Superior temporal gyrus (tissue), 1 donor: ENCODE measurements at regions not wholly inside any gene's neighbourhood (a gene's known extent, or its start where the extent isn't known, plus 50 kb on each side); places are given as distances from the start of the nearest gene placed in this dataset.
A peak's percentile ranks its signal among the peaks of the same experiment; 100 is the strongest.

Experiments
- DNase-seq: peaks from one replicate; pipeline ENCODE4 v3.0.0-alpha.2; 2016; ENCODE audit errors: extremely low spot score

DNA sequence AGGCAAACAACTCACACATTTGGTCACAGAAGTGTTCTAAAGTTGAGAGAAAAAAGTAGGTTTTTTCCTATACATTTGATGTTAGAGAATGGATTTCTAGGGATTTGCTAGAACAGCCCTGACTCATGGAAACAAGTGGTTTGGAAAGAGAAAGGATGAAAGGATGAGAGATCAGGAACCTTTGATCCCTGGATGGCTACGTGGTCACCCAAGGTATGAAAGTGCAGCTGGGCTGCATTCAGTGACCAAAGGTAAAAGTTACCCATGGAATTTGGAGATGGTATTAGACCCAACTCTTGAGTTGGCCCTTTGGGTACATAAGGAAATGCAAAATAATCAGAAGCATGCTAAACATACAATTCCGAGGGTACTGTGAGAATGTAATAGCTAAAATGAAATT is 61.3 kb upstream of the SPIN1 start:
- DNase-seq: no peak

DNA sequence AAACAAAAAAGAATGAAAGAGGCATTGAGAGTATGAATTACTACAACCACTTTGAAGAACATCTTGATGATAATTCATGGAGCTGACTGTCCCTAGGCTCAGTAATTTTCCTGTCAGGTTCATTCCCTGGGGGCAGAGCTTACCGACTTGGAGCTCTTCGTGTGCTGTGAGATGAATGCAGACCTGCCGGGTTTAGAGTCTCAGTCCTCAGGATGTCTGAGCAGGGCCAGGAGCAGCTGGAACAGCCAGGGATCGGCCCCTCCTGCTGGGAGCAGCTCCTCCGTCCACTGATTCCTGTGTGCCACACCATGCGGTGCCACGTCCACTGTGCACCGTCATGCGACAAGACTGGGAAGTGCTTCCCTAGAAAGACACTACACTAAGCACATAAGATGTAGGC is 62.2 kb upstream of the SPIN1 start:
- no peak for DNase-seq

DNA sequence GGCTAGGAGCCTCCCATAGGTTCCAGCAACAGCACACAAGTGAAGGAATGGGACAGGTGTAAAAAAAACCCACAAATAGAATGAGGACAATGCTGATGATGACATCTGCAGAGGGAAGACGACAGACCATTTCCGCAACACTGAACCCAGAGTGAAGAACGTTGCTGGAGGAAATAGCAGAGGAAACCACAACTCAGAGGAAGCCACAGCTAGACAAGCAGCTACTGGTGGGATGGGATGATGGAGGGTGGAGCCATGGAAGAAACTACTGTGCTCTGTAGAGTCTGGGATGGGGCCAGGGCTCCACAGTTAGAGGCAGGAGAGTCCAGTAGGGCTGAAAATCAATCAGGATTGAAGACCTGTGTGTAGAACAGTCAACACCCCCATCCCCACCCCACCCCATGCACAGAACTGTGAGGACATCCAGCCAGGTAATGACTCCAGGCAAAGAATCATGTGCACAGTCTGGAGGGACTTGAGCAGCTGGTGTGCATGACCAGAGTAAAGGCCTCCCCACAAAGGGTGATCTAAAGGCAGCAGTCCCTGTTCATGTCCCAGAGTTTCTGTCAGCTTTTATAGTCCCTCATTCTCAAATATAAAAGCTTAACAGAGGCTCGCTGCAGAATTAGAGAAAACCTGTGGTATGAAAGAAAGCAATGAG is 65.2 kb upstream of the SPIN1 start:
- no peak for DNase-seq

DNA sequence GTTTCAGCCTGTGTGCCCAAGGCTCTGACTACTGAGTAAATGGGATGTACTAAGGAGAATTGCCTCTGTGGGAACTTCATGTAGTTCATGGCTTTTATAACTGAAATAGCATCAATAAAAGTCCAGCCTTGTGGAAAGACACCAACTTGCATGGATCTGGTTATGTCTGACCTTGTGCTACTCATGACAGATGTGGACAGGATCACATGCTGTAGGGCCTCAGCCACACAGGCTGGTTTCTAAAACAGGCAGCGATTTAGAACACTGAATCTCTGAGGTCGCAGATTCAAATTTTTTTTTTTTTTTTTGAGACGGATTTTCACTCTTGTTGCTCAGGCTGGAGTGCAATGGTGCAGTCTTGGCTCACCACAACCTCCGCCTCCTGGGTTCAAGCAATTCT is 66.5 kb upstream of the SPIN1 start:
- no peak for DNase-seq

DNA sequence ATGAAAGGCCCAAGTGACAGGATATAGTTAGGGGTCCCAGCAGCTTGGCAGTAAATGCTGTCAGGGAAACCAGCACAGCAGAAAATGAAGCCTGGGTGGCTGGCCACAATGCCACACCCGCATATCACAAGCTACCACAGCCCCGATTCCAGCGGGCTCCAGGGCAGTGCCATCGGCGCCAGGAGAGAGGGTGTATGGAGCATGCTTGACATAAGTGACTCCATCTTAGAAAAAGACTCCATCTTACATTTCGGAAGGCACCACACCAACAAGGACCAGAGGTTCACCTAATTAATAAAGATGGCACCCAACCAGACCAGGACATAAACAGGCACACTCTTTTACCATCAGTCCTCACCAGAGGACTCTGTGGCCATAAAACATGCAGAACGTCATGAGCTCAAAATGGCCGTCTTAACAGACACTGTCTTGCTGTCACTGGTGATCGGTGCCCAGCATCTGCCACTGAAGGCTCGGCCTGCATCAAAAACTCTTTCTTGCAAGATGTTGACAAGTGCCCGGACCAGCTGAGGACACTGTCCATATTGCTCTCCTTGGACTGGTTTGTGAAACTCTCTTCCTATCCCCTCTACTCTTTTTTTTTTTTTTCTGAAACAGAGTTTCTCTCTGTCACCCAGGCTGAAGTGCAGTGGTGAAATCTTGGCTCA is 67.4 kb upstream of the SPIN1 start:
- no peak for DNase-seq

DNA sequence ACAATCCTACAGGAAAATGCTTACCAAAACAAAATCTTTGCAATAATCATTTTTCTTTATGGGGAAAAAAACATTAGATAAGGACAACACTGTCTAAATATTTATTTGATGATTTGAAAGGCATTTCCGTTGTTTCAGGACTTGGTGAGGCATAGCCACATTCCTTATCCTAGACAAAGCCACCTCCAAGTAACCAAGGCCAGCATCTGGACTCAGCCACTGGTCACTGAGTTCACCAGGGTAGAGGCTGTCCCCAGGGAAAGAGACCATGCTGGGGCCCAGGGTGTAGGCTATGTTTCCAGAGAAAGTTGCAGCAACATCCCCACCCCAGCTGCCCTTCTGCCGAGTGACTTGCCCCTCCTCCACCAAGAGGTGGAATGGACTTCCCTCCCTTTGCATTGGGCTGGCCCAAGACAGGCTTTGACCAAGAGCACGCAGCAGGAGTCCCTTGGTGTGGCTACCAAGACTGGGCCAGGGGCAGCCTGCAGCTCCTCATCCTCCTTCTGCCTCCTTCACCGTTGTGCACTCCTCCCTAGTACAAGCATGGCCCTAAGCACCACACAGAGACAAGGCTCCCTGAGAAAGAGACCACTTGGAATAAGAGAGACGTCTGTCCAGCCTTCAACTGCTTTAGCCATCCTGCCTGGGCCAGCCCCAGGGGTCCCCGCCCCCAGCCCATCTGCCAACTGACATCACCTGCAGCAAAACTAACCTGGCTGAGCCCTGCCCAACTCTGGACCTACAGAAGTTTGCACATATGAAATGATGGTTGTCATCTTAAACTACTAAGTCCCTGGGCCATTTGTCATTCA is 68.1 kb upstream of the SPIN1 start:
- DNase-seq: no peak

DNA sequence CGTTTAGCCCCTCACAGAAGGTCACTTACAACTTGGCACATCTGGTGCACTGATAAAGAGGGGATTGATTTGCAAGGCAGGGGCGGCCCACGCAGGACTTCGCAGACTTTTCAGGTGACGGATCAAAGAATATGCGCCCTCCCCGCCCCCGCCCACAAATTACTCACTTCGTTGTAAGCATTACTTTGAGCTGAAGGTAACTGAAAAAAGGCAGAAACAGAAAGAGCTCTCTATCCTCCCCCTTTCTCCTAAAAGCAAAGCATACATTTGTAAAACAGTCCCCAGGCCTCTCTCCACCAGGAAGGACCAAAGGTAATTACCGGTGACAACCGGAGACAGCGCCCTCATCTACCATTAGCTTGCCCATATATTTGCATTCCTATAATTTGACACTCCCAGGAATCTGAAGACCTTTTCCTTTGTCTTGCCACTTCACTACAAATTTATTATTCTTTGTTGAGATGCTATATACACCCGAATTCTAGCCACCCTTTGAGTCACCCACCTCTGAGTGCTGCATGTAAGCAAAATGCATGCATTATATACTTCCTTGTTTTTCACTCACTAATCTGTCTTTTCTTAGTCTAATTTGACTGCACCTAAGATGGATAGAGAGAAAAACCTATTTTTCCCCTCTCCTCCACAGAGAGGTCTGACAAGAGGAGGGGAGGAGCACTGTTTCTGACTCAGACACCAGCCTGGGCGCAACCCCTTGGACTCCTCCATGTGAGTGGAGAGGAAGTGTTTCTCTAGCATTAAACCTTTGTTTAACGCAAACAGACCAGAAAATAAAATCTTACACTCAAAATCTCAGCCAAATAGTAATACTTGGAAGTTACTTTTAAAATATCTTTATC is 74.7 kb upstream of the SPIN1 start:
- no peak for DNase-seq

DNA sequence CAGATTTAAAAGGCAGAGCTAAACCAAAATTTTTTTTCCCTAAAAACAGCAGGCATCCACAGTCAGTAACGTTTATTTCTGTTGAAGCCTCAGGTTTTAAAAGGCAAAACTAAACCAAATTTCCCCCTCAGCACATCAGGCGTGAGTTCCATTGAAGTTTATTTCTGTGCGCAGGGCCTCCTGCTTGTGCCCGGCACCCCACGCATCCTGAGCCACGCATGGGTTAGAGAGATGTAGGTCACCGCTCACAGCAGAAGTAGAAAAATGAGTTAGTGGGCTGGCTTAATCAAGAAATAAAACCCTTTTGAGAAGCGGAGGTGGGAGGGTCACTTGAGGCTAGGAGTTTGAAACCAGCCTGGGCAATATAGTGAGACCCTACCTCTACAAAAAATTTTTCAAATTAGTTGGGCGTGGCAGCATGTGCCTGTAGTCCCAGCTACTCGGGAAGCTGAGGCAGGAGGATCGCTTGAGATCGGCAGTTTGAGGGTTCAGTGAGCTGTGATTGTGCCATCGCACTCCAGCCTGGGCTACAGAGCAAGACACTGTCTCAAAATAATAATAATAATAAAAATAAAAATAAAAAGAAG is 75.6 kb upstream of the SPIN1 start:
- DNase-seq: no peak

DNA sequence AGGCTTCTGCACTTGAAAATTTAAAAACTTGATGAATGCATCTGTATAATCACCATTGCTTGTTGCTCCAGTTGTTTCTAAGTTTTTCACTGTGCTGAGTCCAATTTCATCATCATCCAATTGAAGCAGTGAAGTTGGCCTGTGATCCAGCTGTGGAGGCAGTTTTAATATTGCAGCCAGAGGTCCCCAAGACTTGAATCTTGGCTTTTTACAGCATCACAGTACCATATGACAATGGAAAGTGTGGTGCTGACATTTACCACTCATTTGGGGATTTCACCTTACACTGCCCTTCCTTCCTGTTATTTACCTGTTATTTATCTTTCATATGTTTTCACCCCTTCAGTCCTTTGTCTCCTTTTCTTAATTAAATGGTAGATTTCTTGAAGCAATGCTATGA is 76.2 kb upstream of the SPIN1 start:
- no peak for DNase-seq

DNA sequence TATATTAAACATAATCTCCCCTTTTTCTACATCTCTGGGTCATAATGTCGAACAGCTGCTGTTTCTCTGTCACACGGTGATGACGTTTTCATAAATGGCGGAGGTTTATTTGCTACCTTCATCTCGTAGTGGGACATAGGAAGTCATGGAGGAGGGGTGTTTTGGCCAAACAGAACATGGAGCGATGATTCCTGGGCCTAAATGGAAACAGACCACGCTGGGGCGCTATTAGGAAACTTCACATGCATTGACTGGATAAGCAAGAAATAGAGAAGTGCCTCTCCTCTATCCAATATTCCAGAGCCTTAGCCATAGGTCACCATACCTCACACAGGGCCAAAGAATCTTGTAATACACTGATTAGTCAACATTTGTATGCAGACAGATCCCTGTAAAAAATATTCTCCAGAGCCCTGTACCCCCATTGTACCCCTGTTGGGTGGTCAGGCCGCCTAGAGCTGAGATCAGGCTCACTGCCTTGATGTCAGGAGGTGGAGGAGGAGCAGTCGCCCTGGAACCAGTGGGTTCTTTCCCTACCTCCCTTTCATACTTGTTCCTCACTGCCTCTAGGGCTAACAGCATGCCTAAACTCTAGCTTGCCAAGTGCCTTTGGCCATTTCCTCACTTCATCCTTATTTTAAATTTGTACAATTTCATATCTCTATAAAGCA is 77.8 kb upstream of the SPIN1 start:
- no peak for DNase-seq

DNA sequence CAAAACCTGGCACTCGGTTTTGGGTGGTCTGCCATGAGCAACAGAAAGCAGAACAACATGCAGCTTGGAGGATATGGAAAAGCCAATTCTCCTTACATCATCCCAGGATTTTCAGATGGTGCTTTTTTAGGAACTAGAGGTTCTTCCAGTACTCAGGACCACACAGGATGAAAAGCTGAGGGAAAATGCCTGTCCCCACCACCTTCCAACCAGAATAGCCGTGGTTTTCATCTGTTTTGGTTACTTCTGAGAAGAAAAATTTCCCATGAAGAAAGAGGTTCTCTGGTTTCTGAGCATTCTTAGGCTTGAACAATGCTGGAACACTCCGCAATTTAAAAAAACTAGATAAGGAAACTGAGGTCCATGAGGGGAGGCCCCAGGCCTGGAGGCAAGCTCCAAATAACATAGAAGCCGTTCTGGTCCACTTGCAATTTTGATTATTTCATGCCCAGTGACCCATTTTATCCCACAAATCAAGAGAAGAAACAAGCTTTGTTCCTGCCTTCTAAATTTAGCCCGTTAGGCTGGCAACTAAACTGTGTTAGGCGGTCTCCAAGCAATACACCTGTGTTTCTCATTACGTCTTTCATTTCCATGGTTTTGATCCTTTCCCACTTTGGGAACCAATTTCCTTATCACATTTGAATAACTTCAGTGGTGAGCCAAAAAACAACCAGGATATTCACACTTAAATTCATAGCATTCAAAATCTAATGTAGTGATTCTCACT is 79.2 kb upstream of the SPIN1 start:
- DNase-seq: no peak

DNA sequence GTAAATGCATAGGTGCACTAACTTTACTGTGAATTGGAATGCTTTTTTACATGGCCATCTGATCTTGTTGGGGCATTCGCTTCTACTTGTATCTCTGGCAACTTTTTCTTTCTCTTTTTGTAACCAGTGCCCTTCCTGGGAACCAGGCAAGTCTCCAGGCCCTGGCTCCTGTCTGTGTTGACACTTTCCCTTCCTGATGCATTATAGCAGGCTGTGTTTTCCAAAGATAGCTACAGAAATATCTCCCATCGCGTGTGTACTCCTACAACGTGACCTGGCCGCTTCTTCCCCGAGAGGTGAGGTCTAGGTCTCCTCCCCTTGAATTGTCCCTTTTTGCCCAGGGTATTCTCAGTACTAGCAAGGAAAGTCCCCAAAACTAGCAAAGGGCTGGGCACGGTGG is 81.1 kb upstream of the SPIN1 start:
- DNase-seq: no peak

DNA sequence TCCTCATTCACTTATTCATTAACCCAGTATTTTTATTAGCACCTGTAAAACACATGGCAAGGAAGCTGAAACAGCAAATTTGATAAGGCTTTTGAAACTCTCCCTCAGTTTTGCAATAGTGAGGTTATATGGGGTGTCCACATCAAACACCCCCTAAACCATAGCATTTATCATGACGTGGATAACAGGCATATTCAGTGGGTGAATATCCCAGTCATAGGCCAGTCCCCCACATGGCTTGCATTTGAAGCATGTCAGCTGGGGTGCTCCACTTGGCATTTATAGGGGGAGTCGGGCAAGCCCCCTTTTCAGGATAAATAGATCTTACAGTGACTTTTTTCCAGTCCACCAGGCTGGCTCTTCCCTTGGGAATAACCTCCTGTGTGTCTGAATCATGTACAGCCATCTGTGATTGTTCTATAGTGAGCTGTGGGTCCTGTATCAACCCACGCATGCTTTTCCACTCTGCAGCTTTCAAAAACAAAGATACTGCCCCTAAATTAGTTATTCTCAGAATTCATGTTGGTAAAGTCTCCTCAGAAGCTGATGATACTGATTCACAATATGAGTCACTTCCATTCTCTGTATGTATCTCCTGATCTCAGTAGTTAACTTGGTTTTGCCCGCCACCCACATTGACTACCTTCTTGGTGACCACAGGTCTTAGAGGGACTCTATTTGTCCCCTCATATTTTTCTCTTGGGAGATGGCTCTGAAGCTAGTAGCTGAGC is 84.4 kb upstream of the SPIN1 start:
- peak; percentile 51 for DNase-seq

DNA sequence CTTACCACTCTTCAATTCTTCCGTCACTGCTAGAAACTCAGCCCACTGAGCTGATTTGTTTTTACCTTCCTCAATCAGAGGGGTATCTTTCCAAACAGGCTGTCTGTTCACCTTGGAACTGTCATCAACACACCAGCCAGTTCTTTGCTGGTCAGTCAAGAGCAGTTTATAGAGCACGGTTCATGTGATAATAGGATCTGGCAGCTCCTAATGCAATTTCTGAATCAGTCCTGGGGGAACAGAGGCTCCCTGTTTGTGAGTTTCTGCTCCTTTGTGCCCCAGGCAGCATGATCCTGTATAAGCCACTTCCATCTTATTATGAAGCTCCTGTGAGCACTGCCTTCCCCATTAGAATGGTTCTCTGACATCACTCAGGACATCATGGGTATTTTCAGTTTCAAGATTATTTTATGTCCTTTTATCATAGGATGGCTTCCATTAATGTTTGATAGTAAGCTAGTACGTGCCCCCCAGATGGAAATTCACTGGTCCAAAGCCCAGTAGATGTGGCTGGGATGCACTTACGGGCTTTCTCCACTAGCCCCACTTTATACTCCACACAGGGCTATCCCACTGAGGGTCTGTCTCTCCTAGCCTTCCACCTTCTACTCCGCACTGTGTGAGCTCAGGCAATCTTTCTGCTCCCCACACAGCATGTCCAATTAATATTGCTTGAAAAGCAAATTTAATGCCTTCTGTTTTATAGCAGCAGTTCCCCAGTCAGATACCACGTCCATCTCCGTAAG is 85.5 kb upstream of the SPIN1 start:
- no peak for DNase-seq

DNA sequence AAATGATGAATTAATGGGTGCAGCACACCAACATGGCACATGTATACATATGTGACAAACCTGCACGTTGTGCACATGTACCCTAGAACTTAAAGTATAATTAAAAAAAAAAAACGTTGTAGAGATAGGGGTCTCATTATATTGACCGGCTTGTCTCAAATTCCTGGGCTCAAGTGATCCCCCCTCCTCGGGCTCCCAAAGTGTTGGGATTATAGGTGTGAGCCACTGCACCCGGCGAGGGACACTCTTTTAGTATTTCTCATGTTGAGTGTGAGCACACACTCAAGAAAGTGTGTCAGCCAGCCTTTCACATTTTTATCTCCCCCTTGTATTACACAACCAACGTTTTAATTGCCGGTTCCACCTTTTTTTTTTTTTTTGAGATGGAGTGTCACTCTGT is 87.7 kb upstream of the SPIN1 start:
- DNase-seq: no peak

DNA sequence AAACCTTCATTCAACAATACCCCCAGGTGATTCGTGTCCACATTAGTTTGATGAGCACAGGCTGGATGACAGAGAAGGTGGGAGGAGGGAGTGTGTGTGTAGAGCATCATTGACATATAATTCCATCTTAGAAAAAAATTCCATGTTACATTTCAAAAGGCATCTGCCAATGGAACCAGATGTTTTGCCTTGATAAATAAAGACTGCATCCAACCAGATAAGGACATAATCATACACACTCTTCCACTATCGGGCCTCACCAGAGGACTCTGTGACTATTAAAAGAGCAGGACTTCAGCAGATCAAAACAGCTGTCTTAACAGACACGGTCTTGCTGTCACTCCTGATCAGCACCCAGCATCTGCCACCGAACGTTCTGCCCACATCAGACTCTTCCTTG is 96.4 kb upstream of the SPIN1 start:
- no peak for DNase-seq

DNA sequence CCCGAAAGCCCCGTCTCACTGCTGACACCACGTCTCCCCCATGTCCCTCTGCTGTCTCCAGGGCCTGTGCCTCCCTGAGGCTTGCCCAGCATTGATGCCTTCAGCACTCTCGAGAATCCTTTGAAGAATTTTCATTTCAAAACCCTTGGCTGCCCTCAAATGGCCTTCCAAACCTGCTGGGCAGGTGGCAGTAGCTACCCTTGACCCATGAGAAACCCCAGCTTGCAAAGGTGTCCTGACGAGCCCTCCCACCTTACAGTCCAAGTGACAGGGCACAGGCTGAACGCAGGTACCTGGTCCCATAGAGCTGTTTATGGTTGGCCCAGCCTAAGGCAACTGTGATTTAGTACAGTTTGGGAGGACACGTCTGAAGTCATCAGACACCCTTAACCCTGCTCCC is 97.2 kb upstream of the SPIN1 start:
- DNase-seq: no peak

DNA sequence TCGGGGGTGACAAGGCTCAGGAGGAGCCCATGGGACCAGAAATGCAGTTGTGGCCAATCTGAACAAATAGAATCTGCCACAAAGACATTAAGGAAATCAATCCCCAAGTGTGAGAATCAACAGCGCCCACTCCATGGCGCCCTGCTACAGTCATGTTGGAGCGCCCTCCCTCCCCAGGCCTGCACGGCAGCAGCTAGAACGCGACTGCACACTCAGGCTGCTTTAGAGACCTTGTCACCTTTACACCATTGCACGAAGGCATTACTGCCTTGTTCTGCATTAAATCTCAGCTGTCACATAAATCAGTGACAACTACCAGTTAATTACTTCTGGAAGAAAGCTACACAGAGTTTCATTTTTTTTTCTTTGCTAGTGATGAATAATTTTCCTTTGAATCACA is 98.7 kb upstream of the SPIN1 start:
- no peak for DNase-seq

DNA sequence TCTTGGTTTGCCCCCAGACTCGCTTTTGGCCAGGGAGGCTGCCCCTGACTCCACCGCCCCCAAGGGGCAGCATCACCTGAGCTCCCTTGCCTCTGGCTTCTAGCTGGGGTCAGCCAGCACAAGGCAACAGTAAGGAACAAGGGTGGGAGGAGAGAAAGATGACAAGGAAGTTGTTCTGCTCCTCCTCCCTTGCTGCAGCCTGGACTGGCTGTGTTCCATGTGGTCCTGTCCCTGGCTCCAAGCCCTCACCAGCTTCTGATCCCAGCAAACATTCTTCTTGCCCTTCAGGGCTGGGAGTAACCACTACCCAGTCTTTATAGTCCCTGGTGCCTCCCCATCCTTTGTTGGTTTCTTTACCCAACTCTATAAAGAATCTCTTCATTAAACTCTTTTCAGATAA is 100.3 kb upstream of the SPIN1 start:
- DNase-seq: no peak
